ENCODE measurements at regions not wholly inside any gene's neighbourhood (a gene's known extent, or its start where the extent isn't known, plus 50 kb on each side); places are given as distances from the start of the nearest gene placed in this dataset.

- intact Hi-C loops (cut with DNase I), result no loop called here
- Histone ChIP-seq H3K27ac (no peak overlapping the region), H3K36me3 (no peaks in the 10 kb centered on the region), H3K4me1 (no peaks in the 10 kb centered on the region), H3K27me3 (no peaks in the 10 kb centered on the region), H3K9me3 (no peaks in the 10 kb centered on the region), H3K4me3 (no peak overlapping the region)
- no peak for TF ChIP-seq CTCF (IDR thresholded peaks at IDR 0.05)
- WGBS, 2 donors, result 86 to 92% methylated on average over 6 of the region's 6 CpGs
- no peak for ATAC-seq
- DNase-seq, result no peak
- FAIRE-seq, result no peak
Measured at GRCh38 chr1:115452600-115453329, 114.7 kb upstream of the NGF start.

GRCh38 chr1:115450501-115451040, 112.5 kb upstream of the NGF start:
- no peak for TF ChIP-seq CTCF (IDR thresholded peaks at IDR 0.05)
- H3K27me3 ChIP-seq, result no peaks in the 10 kb centered on the region
- WGBS, 2 donors, result 60 to 61% methylated on average over 6 of the region's 6 CpGs
- no peak for DNase-seq
- FAIRE-seq, result no peak
- no peaks in the 10 kb centered on the region for H3K4me1 ChIP-seq
- no peak overlapping the region for H3K27ac ChIP-seq
- no peak for ATAC-seq
- no peak overlapping the region for H3K4me3 ChIP-seq
- no peaks in the 10 kb centered on the region for H3K36me3 ChIP-seq
- no peaks in the 10 kb centered on the region for H3K9me3 ChIP-seq
- intact Hi-C loops (cut with DNase I), result no loop called here

GRCh38 chr1:115448282-115449044, 110.4 kb upstream of the NGF start:
- ATAC-seq, result peak in 3 of 4 donors; percentile 62 to 88 (median 73)
- Histone ChIP-seq H3K36me3 (no peaks in the 10 kb centered on the region), H3K9me3 (no peaks in the 10 kb centered on the region), H3K27ac (no peak overlapping the region), H3K27me3 (no peaks in the 10 kb centered on the region), H3K4me3 (no peak overlapping the region), H3K4me1 (no peaks in the 10 kb centered on the region)
- no peak for FAIRE-seq
- no peak for TF ChIP-seq CTCF (IDR thresholded peaks at IDR 0.05)
- peak in 2 of 6 donors; percentile 16 to 20 for DNase-seq
- intact Hi-C loops (cut with DNase I), result no loop called here
- 54 to 63% methylated on average over 5 of the region's 5 CpGs for WGBS, 2 donors

GRCh38 chr1:115447672-115448071, 109.6 kb upstream of the NGF start:
- ATAC-seq, result no peak
- no peak for FAIRE-seq
- DNase-seq, result no peak
- H3K4me1 ChIP-seq, result no peaks in the 10 kb centered on the region
- intact Hi-C loops (cut with DNase I), result no loop called here
- no peak overlapping the region for H3K27ac ChIP-seq
- TF ChIP-seq CTCF (IDR thresholded peaks at IDR 0.05), result no peak
- no peaks in the 10 kb centered on the region for H3K27me3 ChIP-seq
- no peak overlapping the region for H3K4me3 ChIP-seq
- WGBS, 2 donors, result 9 to 12% methylated on average over 3 of the region's 3 CpGs
- no peaks in the 10 kb centered on the region for H3K36me3 ChIP-seq
- no peaks in the 10 kb centered on the region for H3K9me3 ChIP-seq

GRCh38 chr1:115445090-115445489, 107.0 kb upstream of the NGF start:
- no peak for TF ChIP-seq CTCF (IDR thresholded peaks at IDR 0.05)
- no peaks in the 10 kb centered on the region for H3K9me3 ChIP-seq
- H3K36me3 ChIP-seq, result no peaks in the 10 kb centered on the region
- ATAC-seq, result no peak
- no peaks in the 10 kb centered on the region for H3K4me1 ChIP-seq
- H3K27ac ChIP-seq, result no peak overlapping the region
- no peaks in the 10 kb centered on the region for H3K27me3 ChIP-seq
- intact Hi-C loops (cut with DNase I), result no loop called here
- DNase-seq, result no peak
- no peak overlapping the region for H3K4me3 ChIP-seq
- FAIRE-seq, result no peak
